H9 (cell line): ENCODE measurements at regions not wholly inside any gene's neighbourhood (a gene's known extent, or its start where the extent isn't known, plus 50 kb on each side); places are given as distances from the start of the nearest gene placed in this dataset.
A peak's percentile ranks its signal among the peaks of the same experiment; 100 is the strongest.

ENCODE experiments used
- DNase-seq: peaks from one replicate; pipeline ENCODE4 v3.0.0-alpha.2; 2017
- H2AFZ ChIP-seq: one replicate; pipeline ENCODE4 v1.6.1; 2013; ENCODE audit warnings: mild to moderate bottlenecking, low read length, control low read depth, moderate library complexity
- H2AK5ac ChIP-seq: 2 replicates; pipeline ENCODE4 v1.6.1; 2013; ENCODE audit warnings: low read length, control low read depth, mixed read lengths; ENCODE audit not compliant: insufficient read length
- H2BK120ac ChIP-seq: one replicate; pipeline ENCODE4 v1.6.1; 2013; ENCODE audit warnings: low read depth, mild to moderate bottlenecking, low read length, control low read depth, inconsistent platforms; ENCODE audit not compliant: poor library complexity, severe bottlenecking
- H2BK12ac ChIP-seq: 2 replicates; pipeline ENCODE4 v1.6.1; 2013; ENCODE audit warnings: low read length, control low read depth, mixed read lengths, low read depth; ENCODE audit not compliant: insufficient read length
- H2BK15ac ChIP-seq: 2 replicates; pipeline ENCODE4 v1.6.1; 2013; ENCODE audit warnings: low read depth, low read length, control low read depth
- H2BK20ac ChIP-seq: one replicate; pipeline ENCODE4 v1.6.1; 2013; ENCODE audit warnings: low read depth, mild to moderate bottlenecking, low read length, control low read depth, inconsistent platforms; ENCODE audit not compliant: poor library complexity, severe bottlenecking
- H2BK5ac ChIP-seq: 2 replicates; pipeline ENCODE4 v1.6.1; 2013; ENCODE audit warnings: low read length, control low read depth, mixed read lengths; ENCODE audit not compliant: insufficient read length
- H3K14ac ChIP-seq: 2 replicates; pipeline ENCODE4 v1.6.1; 2013; ENCODE audit warnings: low read length, control low read depth; ENCODE audit not compliant: insufficient read depth
- H3K18ac ChIP-seq: 2 replicates; pipeline ENCODE4 v1.6.1; 2013; ENCODE audit warnings: low read depth, mild to moderate bottlenecking, mixed read lengths, low read length, control low read depth; ENCODE audit not compliant: insufficient read length
- H3K23ac ChIP-seq: 2 replicates; pipeline ENCODE4 v1.6.1; 2013; ENCODE audit warnings: low read length, control low read depth, mixed read lengths, low read depth; ENCODE audit not compliant: insufficient read length
- H3K23me2 ChIP-seq: 2 replicates; pipeline ENCODE4 v1.6.1; 2013; ENCODE audit warnings: low read depth, mild to moderate bottlenecking, mixed read lengths, low read length, control low read depth; ENCODE audit not compliant: insufficient read length, poor library complexity, severe bottlenecking
- H3K27ac ChIP-seq: 2 replicates; pipeline ENCODE4 v1.5.1; 2013; ENCODE audit warnings: low read length, control low read depth, mixed read lengths, low read depth; ENCODE audit not compliant: insufficient read length
- H3K27me3 ChIP-seq: 2 replicates; pipeline ENCODE4 v1.6.1; 2013; ENCODE audit warnings: low read length, control low read depth, inconsistent platforms; ENCODE audit not compliant: insufficient read depth
- H3K4ac ChIP-seq: 2 replicates; pipeline ENCODE4 v1.6.1; 2013; ENCODE audit warnings: low read depth, mild to moderate bottlenecking, control low read depth, inconsistent platforms, low read length, moderate library complexity
- H3K4me1 ChIP-seq: 2 replicates; pipeline ENCODE4 v1.6.1; 2013; ENCODE audit warnings: low read length, control low read depth, inconsistent platforms; ENCODE audit not compliant: insufficient read depth
- H3K4me2 ChIP-seq: 2 replicates; pipeline ENCODE4 v1.6.1; 2013; ENCODE audit warnings: low read length, control low read depth, mixed read lengths; ENCODE audit not compliant: insufficient read length, insufficient read depth
- H3K56ac ChIP-seq: 2 replicates; pipeline ENCODE4 v1.6.1; 2013; ENCODE audit warnings: low read depth, mild to moderate bottlenecking, mixed read lengths, low read length, control low read depth; ENCODE audit not compliant: insufficient read length
- H3K79me1 ChIP-seq: 2 replicates; pipeline ENCODE4 v1.6.1; 2013; ENCODE audit warnings: low read depth, mild to moderate bottlenecking, moderate library complexity, low read length, control low read depth, inconsistent platforms; ENCODE audit not compliant: insufficient read depth, poor library complexity, severe bottlenecking
- H3K79me2 ChIP-seq: 2 replicates; pipeline ENCODE4 v1.6.1; 2013; ENCODE audit warnings: low read length, control low read depth, inconsistent platforms; ENCODE audit not compliant: insufficient read depth
- H3K9ac ChIP-seq: 2 replicates; pipeline ENCODE4 v1.6.1; 2013; ENCODE audit warnings: low read length, control low read depth, mixed read lengths; ENCODE audit not compliant: insufficient read length; ENCODE audit errors: extremely low read depth
- H3K9me3 ChIP-seq: one replicate; pipeline ENCODE4 v1.6.1; 2013; ENCODE audit warnings: low read depth, low read length, inconsistent platforms; ENCODE audit not compliant: control insufficient read depth
- H3T11ph ChIP-seq: one replicate; pipeline ENCODE4 v1.6.1; 2013; ENCODE audit warnings: mild to moderate bottlenecking, low read length, control low read depth, inconsistent platforms
- H4K20me1 ChIP-seq: one replicate; pipeline ENCODE4 v1.6.1; 2013; ENCODE audit not compliant: control insufficient read depth, insufficient read length, insufficient read depth
- H4K5ac ChIP-seq: 2 replicates; pipeline ENCODE4 v1.6.1; 2013; ENCODE audit warnings: low read depth, mild to moderate bottlenecking, mixed read lengths, low read length, control low read depth; ENCODE audit not compliant: insufficient read length
- H4K8ac ChIP-seq: replicated peaks from 2 replicates; pipeline ENCODE4 v1.6.1; 2013; ENCODE audit warnings: low read length, control low read depth, mixed read lengths, low read depth; ENCODE audit not compliant: insufficient read length
- H4K91ac ChIP-seq: 2 replicates; pipeline ENCODE4 v1.6.1; 2013; ENCODE audit warnings: low read depth, mild to moderate bottlenecking, moderate library complexity, mixed read lengths, low read length, control low read depth; ENCODE audit not compliant: insufficient read length
- H3K27ac Mint-ChIP-seq, 3 experiments: 2 replicates in 2 of 3; 3 replicates in 1 of 3; pipeline ENCODE4 v1.8.0; 2020 to 2021; ENCODE audit warnings: mixed read lengths in 3 of 3, mild to moderate bottlenecking in 1 of 3, moderate library complexity in 1 of 3
- H3K27me3 Mint-ChIP-seq: 2 replicates; pipeline ENCODE4 v1.8.0; 2021; ENCODE audit warnings: low read depth, mild to moderate bottlenecking, moderate library complexity, mixed read lengths
- H3K36me3 Mint-ChIP-seq, 3 experiments: 2 replicates in 2 of 3; 3 replicates in 1 of 3; pipeline ENCODE4 v1.8.0; 2020 to 2021; ENCODE audit warnings: low read depth in 3 of 3, mixed read lengths in 3 of 3; ENCODE audit not compliant: insufficient read depth in 1 of 3
- H3K4me1 Mint-ChIP-seq, 2 experiments: 2 replicates each; pipeline ENCODE4 v1.8.0; 2020; ENCODE audit warnings: mixed read lengths in 2 of 2
- H3K4me3 Mint-ChIP-seq, 2 experiments: 2 replicates in 1 of 2; 3 replicates in 1 of 2; pipeline ENCODE4 v1.8.0; 2020 to 2021; ENCODE audit warnings: mild to moderate bottlenecking in 2 of 2, mixed read lengths in 2 of 2, moderate library complexity in 1 of 2
- H3K9me3 Mint-ChIP-seq, 2 experiments: 2 replicates in 1 of 2; 3 replicates in 1 of 2; pipeline ENCODE4 v1.8.0; 2020; ENCODE audit warnings: mild to moderate bottlenecking in 2 of 2, mixed read lengths in 2 of 2, moderate library complexity in 1 of 2
- WGBS: extraction: QIAGEN DNeasy Blood & Tissue Kit; methylation state at CpG from one replicate; pipeline ENCODE4 v1.1.7; 2013; ENCODE audit warnings: missing lambda C conversion rate, low lambda C conversion rate, mixed read lengths; ENCODE audit not compliant: insufficient read length; ENCODE audit errors: extremely low coverage; 5-methylcytosine and 5-hydroxymethylcytosine counted together
- TF ChIP-seq, protein P1 (sequence below): fragments of 200-600 bp; sonication (generic); conservative IDR thresholded peaks from 3 replicates; pipeline ENCODE4 v1.8.0; 2021; ENCODE audit warnings: antibody characterized with exemption, mild to moderate bottlenecking

DNA sequence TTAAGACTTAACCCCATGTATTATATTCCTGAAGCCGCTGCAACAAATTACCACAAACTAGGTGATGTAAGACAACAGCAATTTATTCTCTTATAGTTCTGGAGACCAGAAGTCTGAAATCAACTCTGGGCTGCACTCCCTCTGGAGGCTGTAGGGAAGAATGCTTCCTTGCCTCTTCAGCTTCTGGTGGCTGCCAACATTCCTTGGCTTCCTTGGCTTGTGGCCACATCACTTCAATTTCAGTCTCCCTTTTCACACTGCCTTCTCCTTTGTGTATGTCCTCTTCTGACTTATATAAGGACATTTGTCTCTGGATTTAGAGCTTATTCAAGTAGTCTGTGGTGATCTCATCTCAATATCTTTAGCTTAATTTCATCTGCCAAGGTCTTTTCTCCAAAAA is 141.6 kb downstream of the DHX35 start:
- no peak overlapping the region for H4K5ac ChIP-seq
- H3K27me3 Mint-ChIP-seq = peaks cover 16% of the 10 kb centered on the region
- no peak overlapping the region for H3K4me3 Mint-ChIP-seq
- no peak overlapping the region for H2AFZ ChIP-seq
- no peaks in the 10 kb centered on the region for H3K27me3 ChIP-seq
- H3K4ac ChIP-seq = no peak overlapping the region
- whole genome bisulfite sequencing = no CpG with 5 or more reads among the region's 1 CpG
- no peak overlapping the region for H3K56ac ChIP-seq
- H2BK5ac ChIP-seq = no peak overlapping the region
- H2AK5ac ChIP-seq = no peak overlapping the region
- H2BK120ac ChIP-seq = no peak overlapping the region
- H3K23me2 ChIP-seq = no peaks in the 10 kb centered on the region
- no peak for DNase-seq
- no peak overlapping the region for H3K9ac ChIP-seq
- H3K9me3 ChIP-seq = peaks cover 6% of the 10 kb centered on the region
- peaks cover 4 to 6% (median 5%) of the 10 kb centered on the region in 3 experiments; a peak in 6 of 7 replicates for H3K36me3 Mint-ChIP-seq
- no peaks in the 10 kb centered on the region for H3K79me2 ChIP-seq
- no peaks in the 10 kb centered on the region for H3K79me1 ChIP-seq
- TF ChIP-seq, protein P1, sequence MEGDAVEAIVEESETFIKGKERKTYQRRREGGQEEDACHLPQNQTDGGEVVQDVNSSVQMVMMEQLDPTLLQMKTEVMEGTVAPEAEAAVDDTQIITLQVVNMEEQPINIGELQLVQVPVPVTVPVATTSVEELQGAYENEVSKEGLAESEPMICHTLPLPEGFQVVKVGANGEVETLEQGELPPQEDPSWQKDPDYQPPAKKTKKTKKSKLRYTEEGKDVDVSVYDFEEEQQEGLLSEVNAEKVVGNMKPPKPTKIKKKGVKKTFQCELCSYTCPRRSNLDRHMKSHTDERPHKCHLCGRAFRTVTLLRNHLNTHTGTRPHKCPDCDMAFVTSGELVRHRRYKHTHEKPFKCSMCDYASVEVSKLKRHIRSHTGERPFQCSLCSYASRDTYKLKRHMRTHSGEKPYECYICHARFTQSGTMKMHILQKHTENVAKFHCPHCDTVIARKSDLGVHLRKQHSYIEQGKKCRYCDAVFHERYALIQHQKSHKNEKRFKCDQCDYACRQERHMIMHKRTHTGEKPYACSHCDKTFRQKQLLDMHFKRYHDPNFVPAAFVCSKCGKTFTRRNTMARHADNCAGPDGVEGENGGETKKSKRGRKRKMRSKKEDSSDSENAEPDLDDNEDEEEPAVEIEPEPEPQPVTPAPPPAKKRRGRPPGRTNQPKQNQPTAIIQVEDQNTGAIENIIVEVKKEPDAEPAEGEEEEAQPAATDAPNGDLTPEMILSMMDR = 0 out of 3 replicates have a peak, but pooled peaks have one; percentile 18
- no peak overlapping the region for H3K27ac ChIP-seq
- peaks cover 9 to 20% of the 10 kb centered on the region in 2 experiments for H3K9me3 Mint-ChIP-seq
- H3K14ac ChIP-seq = no peak overlapping the region
- H3K23ac ChIP-seq = no peak overlapping the region
- peaks cover under 1% of the 10 kb centered on the region in 2 experiments; a peak in 3 of 4 replicates for H3K4me1 Mint-ChIP-seq
- no peak overlapping the region for H3K4me2 ChIP-seq
- H3K18ac ChIP-seq = no peak overlapping the region
- no peak overlapping the region for H4K8ac ChIP-seq
- H2BK12ac ChIP-seq = no peak overlapping the region
- no peak overlapping the region for H3K27ac Mint-ChIP-seq
- no peaks in the 10 kb centered on the region for H4K20me1 ChIP-seq
- no peak overlapping the region for H2BK20ac ChIP-seq
- H3K4me1 ChIP-seq = no peaks in the 10 kb centered on the region
- H3T11ph ChIP-seq = no peak overlapping the region
- H4K91ac ChIP-seq = no peak overlapping the region
- H2BK15ac ChIP-seq = no peak overlapping the region
